Daoy (cell line): ENCODE measurements at regions not wholly inside any gene's neighbourhood (a gene's known extent, or its start where the extent isn't known, plus 50 kb on each side); places are given as distances from the start of the nearest gene placed in this dataset.

Source experiments
- DNase-seq: peaks from one replicate; pipeline ENCODE4 v3.0.0-alpha.2; 2015; ENCODE audit warnings: low read depth

DNA sequence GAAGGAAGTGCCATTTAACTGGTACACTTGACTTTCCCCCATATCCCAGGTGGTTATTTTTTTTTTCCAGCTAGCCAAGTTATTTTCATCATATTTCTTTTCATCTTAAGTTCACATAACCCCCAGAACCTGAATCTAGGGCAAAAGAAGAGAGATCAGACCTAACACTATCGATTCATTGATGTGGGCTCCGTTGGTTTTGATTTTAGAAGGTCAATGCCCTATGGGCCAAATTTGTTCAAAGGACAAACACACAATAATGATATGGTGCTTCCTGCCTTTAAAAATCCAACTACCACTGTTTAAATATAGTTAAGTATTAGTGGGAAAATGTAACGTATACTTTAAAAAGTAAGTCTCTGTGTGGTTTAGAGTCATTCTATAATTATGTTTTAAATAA is 665.7 kb downstream of the ZNF674 start:
- no peak for DNase-seq

DNA sequence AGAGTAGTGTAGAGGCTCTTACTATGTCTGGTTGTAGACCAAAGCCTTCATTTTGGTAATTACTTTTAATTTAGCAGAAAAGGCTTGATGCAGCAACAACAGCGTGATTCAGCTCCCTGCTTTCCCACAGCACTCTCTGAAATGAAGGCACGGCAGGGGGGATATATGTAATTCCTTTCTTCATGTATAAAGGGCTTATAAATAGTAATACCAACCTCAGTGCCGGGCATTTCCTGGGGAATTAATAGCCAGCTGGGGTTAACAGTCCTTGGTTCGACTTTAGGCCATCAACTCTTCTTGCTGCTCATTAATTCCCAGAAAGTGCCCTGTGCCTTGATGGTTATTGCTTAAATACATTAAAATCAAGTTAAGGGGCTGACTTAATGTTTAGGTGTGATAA is 669.0 kb downstream of the ZNF674 start:
- no peak for DNase-seq

DNA sequence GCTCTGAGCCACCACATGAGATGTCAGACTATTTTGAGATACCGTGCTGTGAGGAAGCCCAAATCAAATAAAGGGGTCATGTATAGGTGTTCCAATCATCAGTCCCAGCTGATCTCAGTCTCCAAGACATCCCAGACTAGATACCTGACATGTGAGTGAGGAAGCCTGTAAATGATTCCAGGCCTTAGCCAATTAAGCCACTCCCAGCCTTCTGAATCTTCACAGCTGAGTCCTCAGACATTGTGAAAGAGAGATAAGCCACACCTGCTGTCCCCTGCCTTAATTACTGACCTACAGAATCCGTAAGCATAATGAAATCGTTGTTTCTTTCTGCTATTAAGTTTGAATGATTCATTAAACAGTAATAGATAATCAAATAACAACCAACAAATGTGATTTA is 671.4 kb downstream of the ZNF674 start:
- DNase-seq: no peak

DNA sequence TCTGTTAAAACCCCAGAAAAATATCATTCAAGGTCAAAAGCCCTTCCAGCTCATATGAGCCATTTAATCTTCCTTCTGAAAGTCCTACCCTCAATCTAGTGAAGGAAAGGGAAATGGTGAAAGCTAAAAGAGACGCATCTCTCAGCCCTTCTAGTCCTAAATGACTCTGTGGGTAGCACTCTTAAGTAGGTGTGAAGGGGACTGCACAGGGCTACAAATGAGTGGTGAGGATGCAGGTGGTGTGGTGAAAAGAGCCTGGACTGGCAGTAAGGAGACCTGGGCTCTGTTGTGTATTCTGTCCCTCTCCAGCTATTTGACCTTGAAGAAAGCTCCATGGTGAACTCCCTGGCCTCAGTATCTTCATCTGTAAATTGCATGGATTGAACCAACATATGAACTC is 671.8 kb upstream of the DIPK2B start:
- no peak for DNase-seq

DNA sequence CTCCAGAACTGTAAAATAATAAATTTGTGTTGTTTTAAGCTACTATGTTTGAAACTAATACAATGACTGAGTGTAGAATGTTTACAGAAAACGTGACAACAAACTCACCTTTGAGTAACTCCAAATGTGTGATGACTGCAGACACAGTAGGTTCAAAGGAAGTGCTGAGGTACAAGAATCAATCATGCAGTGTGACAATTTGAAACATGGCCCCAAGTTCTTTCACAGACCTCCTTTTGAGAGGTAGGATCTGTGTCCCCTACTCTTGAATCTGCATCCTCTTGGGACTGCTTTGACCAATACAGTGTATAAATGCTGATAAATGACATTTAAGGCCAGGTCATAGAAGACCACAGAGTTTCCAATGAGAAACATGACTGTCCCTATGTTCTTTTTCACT is 667.7 kb upstream of the DIPK2B start:
- DNase-seq: no peak

DNA sequence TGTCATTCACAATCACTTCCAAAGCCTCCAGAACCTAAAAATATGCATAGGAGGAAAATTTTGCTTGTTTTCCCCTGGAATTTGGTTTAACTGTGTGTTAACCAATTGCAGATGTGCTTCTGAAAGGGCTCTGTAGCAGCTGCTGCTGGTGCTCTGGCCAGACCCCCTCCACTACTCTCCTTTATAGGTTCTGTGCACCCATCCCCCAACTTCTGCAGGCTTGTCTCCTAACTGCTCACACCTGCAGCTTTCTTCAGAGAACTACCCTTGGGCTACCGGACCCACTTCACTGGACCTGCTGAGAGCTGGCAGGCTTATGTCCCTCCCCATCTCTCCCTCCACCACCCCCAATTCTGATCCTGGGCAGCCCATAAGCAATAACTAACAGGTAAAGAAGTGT is 662.1 kb upstream of the DIPK2B start:
- no peak for DNase-seq

DNA sequence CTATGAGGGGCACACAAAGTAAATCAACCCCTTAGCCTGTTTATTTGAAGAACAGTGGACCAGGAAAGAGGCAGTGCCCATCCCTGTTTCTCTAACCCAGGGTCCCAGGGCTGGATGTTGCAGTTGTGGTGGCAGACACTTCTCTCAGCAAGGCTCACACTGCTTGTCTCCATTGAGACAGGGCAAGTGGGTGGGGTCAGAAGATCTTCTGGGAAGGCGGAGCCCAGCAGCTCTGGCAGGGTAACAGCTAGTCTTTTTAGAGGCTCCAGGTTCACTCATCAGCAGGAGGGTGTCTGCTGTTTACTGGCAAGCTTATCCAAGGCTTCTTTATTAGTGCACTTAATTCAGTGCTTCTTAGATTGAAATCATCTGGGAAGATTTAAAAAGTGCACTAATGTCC is 659.8 kb upstream of the DIPK2B start:
- no peak for DNase-seq

DNA sequence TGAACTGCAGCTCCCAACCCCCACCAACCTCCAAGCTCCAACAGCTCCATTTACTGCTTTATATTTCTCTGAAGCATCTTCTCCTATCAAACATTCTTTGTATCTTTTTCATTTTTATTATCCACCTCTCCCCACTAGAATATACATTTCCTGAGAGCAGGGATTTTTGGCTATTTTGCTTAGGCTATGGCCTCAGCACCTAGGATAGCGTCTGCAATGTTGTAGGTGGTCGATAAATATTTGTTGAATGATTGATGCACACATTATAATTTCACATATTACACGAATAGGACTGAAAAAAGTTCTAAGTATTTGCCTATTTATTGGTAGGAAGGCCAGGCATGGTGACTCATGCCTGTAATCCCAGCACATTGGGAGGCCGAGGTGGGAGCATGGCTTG is 658.7 kb upstream of the DIPK2B start:
- peak; percentile 27 for DNase-seq

DNA sequence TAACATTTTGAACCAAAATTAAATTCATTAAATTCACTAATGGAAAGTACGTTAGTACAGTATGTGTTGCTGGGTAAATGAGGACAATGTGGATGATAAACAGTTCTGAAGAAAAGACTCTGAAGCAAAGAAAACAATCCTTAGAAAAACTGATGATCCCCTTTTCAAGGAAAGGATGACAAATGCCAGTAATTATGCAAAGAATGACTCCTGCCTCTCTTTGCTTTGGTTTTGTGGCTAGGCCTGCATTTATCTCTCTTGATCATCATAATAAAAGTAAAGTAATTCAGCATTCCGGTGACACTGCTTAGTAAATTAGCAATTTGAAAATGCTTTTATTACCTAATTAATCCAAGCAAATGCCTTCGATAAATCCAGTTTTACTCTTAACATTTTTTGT is 652.2 kb upstream of the DIPK2B start:
- DNase-seq: peak; percentile 25

DNA sequence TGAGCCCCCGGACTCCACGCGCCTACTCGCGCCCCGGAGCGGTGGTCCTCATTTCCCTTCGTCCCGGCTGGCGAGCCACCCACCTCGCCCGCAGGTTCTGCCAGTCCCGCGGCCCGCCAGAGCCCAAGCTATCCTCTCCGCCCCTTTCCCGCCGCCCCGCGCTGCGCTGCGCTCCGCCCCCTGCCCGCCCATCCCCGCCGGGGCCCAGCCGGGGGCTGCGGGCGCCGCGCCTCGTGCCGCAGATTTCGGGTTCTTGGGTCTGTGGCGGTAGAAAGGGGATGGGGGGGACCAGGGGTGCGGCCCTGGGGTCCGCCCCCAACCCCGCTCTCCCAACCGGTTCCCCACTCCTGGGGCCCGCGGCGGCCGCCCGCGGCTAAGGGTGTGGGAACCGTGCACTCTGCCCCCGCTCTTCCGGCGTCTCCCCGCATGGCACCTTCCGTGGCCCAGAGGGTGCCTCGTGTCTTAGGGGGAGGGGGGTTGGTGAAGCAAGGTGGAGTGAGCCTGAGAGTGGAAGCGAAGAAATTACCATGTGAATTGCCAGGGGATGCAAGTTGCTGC is 650.8 kb upstream of the DIPK2B start:
- DNase-seq: peak; percentile 60

DNA sequence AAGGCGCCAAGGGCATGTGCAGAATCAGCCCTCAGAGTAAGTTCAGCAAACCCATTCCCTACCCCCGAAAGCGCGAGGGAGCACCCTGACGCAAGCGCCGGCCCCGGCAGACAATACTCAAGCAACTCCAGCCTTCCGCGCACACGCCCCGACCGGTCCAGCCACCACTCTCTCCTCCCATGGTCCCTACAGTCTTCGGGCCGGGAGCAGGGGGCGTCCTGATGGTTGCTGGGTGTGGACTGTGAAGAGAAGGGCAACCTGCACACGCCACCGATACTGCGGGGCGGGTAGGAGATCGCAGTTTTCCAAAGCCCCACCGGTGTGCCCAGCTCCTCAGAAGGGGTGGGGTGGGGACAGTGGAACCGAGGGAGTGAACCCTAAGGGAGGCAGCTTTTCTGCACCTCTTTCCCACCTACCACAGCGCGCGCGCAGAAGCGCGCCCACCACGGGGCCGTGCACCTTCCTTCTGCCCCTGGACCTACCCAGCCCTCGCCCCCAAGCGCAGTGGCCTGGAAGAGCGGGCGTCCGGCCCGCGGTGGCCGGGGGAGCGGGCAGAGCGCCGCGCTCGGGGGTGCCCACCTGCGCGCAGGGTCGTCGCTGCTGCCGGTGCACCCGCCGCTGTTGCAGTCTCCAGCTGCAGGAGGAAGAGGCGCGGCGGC is 650.2 kb upstream of the DIPK2B start:
- peak; percentile 53 for DNase-seq

DNA sequence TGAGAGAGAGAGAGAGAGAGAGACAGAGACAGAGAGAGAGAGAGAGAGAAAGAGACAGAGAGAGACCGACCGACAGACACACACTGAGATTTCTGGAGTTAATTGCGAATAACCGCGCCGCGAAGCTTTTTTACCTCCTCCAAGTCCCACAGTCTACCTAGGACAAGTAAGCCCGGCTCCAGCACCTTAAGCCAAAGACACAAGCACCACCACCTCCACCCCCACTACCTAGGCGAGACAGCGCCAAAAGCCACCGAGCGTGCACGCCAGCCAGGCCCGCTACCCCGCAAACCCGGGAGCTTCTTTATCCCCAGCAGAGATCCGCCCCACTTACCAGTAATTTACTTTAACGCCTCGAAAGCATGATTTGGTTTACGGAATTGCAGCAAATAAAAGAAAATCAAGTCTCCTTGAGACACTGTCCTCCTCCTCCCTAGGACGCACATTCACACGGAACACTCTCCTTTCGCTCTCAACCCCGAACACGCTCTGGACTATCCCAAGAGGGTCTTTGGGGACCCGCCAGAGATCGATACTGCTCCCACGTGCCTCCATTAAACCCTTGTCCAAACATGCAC is 649.6 kb upstream of the DIPK2B start:
- DNase-seq: peak; percentile 17

DNA sequence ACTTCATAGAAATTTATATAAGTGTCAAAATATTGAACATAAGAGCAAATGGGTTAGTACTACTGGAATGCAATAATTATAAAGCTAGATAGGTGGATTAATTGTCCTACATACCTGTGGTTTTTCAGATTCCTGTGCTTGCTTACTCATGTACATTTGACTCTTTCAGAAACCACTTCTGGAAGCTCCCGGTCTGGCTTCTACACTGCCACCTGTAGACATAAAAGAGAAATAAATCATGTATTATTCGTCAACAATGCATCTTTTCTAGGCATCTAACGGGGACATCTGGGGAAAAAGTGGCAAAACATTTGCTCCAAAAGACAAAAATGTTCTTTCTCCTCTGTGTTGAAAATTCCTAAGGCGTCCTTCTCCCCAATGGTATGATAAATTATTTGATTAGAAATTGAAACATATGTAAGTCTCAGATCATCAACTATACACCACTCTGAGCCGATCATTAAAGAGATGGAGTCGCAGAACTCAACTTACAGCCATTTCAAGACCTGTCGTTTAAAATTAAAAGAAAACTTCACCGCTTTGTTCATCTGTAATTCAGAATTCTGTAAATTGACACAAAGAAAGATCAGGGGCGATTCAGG is 648.7 kb upstream of the DIPK2B start:
- DNase-seq: peak; percentile 68

DNA sequence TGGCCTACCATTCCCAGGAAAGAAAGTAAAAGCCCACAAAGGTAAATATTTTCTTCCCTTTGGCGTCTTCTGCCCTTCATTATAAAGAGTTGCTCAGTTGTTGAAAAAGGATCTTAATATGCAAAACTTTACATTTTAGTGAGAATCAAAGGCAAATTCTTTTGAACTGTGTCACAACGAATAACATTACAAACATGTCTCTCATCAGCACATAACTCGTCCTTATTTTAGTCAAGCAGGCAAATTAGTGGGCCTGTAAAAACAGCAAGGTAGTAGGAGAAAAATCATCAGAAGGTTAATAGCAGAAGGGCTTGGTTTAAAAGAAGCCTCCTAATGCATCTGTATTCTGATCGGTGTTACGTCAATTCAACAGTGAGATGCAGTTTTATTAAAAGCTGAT is 647.3 kb upstream of the DIPK2B start:
- no peak for DNase-seq

DNA sequence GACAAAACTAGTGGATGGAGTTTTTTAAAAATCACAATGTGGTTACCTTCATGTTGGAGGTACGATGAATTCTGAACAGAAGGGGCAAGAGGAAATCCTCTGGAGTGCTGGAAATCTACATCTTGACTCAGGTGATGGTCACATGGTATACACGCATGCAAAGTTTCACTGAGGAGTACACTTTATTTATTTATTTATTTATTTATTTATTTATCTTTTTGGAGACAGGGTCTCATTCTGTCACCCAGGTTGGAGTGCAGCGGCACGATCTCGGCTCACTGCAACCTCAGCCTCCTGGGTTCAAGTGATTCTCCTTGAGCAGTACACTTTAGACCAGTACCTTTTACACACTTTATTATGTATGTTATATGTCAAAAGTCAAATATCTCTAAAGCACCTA is 645.7 kb upstream of the DIPK2B start:
- no peak for DNase-seq

DNA sequence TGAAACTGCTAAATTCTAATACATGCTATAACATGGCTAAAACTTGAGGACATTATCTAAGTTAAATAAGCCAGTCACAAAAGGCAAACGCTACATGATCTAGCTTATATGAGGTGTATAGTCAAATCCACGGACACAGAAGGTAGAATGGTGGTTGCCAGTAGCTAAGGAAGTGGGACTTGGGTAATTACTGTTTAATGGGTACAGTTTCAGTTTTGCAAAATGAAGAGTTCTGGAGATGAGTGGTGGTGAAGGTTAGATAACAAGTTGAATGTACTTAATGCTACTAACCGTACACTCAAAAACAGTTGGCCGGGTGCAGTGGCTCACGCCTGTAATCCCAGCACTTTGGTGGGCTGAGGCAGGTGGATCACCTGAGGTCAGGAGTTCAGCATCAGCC is 644.5 kb upstream of the DIPK2B start:
- no peak for DNase-seq

DNA sequence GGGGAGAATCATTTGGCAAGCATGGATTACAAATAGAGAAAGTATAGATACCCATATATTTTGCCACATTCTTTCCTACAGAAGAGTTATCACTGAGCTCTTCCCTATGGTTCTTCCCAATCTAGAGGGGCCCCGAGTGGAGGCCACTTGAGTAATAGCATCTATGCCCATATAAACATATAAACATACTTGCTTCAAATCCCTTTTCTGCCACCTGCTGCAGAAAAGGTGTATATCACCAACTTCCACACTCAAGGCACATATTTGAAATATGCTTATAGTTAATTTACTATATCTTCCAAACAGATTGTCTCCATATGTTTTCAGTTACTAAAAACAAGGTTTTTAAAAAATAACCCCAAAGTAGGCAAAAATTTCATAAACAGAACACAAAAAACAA is 642.8 kb upstream of the DIPK2B start:
- DNase-seq: no peak

DNA sequence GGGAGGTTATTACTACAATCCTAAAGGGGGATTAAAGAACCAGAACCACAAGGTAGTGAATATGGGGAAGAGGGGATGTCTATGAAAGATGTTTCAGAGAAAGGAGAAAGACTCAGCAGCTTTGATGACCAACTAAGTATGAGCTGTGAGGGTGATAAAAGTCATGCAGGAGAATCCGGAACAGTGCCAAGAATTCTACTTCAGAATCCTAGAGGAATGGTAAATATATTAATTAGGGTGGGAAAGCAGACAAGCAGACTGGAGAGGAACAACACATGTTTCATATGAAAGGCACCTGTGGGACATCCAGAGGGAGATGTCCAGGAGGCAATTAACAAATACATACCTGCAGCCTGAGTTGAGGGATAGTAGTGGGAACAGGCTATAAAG is 642.2 kb upstream of the DIPK2B start:
- DNase-seq: no peak

DNA sequence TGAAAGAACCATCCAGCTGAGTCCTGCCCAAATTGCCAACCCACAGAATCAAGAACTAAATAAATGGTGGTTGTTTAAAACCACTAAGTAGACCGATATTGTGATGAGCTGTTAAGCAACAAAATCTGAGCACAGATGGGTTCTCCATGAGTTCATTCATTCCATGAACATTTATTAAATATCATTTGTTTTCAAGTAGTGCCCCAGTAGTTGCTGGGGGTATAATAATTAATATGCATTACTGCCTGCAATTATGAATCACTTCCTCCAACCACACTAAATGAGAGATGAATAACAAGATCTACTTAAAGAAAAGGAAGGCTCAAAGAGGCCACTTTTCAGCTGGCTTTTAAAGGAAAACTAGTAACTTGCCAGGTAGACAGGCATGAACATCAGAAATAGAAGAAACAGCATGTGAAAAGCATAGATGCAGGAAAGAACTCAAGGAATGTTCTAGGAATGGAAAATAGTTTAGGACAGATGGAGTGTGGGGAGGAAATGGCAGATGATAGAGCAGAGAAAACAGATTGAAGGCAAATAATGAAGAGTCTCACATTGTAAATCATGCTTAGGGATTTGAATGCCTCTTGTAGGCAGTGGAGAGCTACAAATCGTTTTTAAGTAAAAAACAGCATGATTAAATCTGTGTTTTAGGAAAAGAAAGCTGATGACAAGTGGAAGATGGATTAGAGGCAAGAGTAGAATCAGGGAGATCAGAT is 641.7 kb upstream of the DIPK2B start:
- no peak for DNase-seq

DNA sequence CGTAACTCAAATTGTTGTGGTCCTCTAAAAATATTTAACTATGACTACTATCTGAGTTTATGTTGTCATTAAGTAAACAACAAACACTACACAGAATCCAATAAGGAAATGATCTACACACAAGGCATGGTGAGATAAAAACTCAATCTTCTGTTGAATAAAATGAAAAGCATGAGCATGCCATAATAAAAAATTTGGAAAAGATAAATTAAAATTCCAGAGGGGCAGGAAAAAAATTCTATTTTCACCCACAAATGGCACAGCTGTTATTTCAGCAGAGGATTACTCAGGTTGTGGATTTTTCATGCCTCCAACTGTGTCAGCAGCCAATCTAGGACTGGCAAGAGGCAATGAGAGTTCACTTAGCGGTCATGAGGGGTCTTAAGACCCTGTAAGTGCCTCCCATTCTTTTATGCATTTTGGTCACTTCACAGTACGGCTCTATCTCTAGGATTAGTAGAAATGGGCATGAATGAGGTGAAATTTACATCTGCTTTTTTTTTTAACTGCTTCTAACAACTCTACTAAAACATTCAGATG is 639.8 kb upstream of the DIPK2B start:
- DNase-seq: no peak

DNA sequence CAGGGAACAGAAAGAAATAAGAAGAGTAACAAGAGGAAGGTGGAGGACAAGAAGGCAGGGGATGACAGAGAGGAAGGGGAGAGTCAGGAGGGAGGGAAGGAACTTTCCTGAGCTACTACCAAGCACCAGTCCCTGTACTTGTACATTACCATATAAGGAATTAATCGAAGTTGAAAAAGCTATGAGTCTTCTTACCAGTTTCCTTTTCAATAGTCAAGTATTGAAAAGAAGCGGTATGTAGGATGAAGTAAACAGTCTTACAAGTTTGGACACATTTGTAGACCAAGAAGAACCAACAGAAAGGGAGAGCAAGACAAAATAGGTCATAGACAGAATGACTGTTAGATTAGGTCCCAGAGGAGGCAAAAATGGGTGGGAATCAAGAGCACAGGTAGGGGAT is 629.7 kb upstream of the DIPK2B start:
- DNase-seq: no peak

DNA sequence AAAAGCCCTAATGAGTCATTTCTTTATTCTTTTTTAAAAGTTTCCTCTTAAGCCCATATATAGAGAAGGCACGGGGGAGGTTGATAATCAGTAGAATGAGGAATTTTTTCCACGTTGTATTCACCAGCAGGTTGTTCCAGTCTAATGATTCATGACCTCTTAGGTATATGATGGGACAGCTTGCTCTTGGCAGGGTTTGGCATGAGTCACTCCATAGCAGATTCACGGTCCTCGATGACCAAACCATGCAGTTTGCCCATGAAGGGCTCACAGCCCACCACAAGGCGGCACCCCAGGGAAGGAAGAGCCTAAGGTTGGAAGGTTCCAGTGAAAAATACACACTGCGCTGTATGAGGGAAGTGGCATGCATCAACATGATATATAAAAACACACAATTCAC is 623.8 kb upstream of the DIPK2B start:
- DNase-seq: peak; percentile 91

DNA sequence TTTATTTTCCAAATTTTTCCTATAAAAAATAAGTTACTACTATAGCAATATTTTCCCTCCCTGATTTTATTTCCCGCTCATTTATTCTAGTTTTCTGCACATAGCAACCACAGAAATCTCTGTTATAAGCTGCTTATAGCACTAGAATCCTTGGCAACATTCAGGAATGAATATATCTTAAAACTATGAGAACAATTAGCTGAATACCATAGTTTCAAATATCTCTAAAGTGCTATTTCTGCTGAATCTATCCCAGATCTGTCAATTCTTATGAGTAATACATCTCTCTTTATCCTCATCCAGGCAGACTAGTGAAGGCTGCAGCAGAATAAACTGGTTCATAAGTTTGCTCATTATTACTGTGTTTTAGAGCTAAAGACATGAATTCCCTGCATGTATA is 622.9 kb upstream of the DIPK2B start:
- DNase-seq: no peak
